ENCODE measurements at regions not wholly inside any gene's neighbourhood (a gene's known extent, or its start where the extent isn't known, plus 50 kb on each side); places are given as distances from the start of the nearest gene placed in this dataset.

GRCh38 chr3:11949351-11949750 is 54.8 kb upstream of the SYN2 start:
- TF ChIP-seq, protein P1, sequence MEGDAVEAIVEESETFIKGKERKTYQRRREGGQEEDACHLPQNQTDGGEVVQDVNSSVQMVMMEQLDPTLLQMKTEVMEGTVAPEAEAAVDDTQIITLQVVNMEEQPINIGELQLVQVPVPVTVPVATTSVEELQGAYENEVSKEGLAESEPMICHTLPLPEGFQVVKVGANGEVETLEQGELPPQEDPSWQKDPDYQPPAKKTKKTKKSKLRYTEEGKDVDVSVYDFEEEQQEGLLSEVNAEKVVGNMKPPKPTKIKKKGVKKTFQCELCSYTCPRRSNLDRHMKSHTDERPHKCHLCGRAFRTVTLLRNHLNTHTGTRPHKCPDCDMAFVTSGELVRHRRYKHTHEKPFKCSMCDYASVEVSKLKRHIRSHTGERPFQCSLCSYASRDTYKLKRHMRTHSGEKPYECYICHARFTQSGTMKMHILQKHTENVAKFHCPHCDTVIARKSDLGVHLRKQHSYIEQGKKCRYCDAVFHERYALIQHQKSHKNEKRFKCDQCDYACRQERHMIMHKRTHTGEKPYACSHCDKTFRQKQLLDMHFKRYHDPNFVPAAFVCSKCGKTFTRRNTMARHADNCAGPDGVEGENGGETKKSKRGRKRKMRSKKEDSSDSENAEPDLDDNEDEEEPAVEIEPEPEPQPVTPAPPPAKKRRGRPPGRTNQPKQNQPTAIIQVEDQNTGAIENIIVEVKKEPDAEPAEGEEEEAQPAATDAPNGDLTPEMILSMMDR (IDR thresholded peaks at IDR 0.05; ENCODE audit: low read length): no peak
- no peak for TF ChIP-seq EZH2 (IDR thresholded peaks at IDR 0.05; ENCODE audit: borderline replicate concordance, low read length)
